SJCRH30 (cell line): ENCODE measurements at regions not wholly inside any gene's neighbourhood (a gene's known extent, or its start where the extent isn't known, plus 50 kb on each side); places are given as distances from the start of the nearest gene placed in this dataset.
"Not testable (repeated sequence)": the region's sequence is repeated elsewhere in the genome, so short reads cannot be mapped to it uniquely, and the experiment has no call there.

Experiments
- DNase-seq, 2 experiments: peaks; one replicate each; pipeline ENCODE4 v3.0.0-alpha.2; 2015 to 2020
- H3K27ac ChIP-seq: fragments of 250-450 bp; sonication (Bioruptor Pico); 2 replicates; pipeline ENCODE4 v1.5.1; 2020; ENCODE audit warnings: mild to moderate bottlenecking, moderate library complexity
- H3K27me3 ChIP-seq: fragments of 250-450 bp; sonication (Bioruptor Pico); 2 replicates; pipeline ENCODE4 v1.5.1; 2020; ENCODE audit warnings: mild to moderate bottlenecking, moderate library complexity
- H3K36me3 ChIP-seq: fragments of 250-450 bp; sonication (Bioruptor Pico); 2 replicates; pipeline ENCODE4 v1.5.1; 2020; ENCODE audit warnings: mild to moderate bottlenecking, moderate library complexity
- H3K4me1 ChIP-seq: fragments of 250-450 bp; sonication (Bioruptor Pico); 2 replicates; pipeline ENCODE4 v1.5.1; 2020; ENCODE audit warnings: mild to moderate bottlenecking, moderate library complexity
- H3K4me3 ChIP-seq: fragments of 250-450 bp; sonication (Bioruptor Pico); 2 replicates; pipeline ENCODE4 v1.5.1; 2020; ENCODE audit warnings: mild to moderate bottlenecking, moderate library complexity
- H3K9me3 ChIP-seq: fragments of 250-450 bp; sonication (Bioruptor Pico); replicated peaks from 2 replicates; pipeline ENCODE4 v1.5.1; 2020; ENCODE audit warnings: mild to moderate bottlenecking, moderate library complexity

- no peak overlapping the region for H3K4me3 ChIP-seq
- no peak for DNase-seq
Measured at GRCh38 chr10:62687230-62687748, 117.2 kb upstream of the ADO start.

GRCh38 chr10:62688971-62689700 lies 115.4 kb upstream of the ADO start:
- Histone ChIP-seq H3K27me3 (no peaks in the 10 kb centered on the region), H3K4me3 (no peak overlapping the region), H3K36me3 (no peaks in the 10 kb centered on the region), H3K27ac (no peak overlapping the region), H3K9me3 (no peaks in the 10 kb centered on the region), H3K4me1 (no peaks in the 10 kb centered on the region)
- DNase-seq: no peak

More at GRCh38 chr10:62687230-62687748, 117.2 kb upstream of the ADO start:
- Histone ChIP-seq H3K27ac (no peak overlapping the region), H3K27me3 (no peaks in the 10 kb centered on the region), H3K4me1 (no peaks in the 10 kb centered on the region), H3K9me3 (no peaks in the 10 kb centered on the region), H3K36me3 (no peaks in the 10 kb centered on the region)

- H3K4me1 ChIP-seq: no peaks in the 10 kb centered on the region
- H3K27ac ChIP-seq: no peak overlapping the region
- no peak for DNase-seq
- H3K4me3 ChIP-seq: no peak overlapping the region
- no peaks in the 10 kb centered on the region for H3K27me3 ChIP-seq
- no peaks in the 10 kb centered on the region for H3K9me3 ChIP-seq
- no peaks in the 10 kb centered on the region for H3K36me3 ChIP-seq
Measured at GRCh38 chr10:62689712-62690111, 114.8 kb upstream of the ADO start.

GRCh38 chr10:62690703-62691102 lies 113.8 kb upstream of the ADO start:
- Histone ChIP-seq H3K27ac (no peak overlapping the region), H3K4me3 (no peak overlapping the region), H3K9me3 (no peaks in the 10 kb centered on the region), H3K27me3 (no peaks in the 10 kb centered on the region), H3K36me3 (no peaks in the 10 kb centered on the region), H3K4me1 (no peaks in the 10 kb centered on the region)
- no peak for DNase-seq

DNA sequence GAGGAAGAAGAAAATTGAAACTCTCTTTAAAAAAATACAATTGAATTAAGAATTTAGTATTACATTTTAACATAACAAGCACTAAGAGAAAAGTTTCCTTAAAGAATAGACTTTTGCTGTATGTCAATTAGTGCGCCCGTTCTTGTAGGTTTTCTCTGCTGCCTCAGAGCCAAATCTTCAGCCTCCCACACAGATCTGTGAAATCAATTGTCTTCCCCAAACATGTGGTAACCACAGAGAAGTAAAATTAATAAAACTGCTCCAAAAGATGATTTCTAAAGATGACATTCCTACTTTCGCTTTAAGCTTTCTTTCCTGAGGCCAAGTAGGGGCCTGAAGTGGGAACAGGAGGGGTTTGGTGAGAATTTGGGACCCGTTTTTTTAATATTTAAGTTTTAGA lies 113.2 kb upstream of the ADO start:
- H3K4me1 ChIP-seq: no peaks in the 10 kb centered on the region
- no peaks in the 10 kb centered on the region for H3K36me3 ChIP-seq
- H3K4me3 ChIP-seq: no peak overlapping the region
- H3K27me3 ChIP-seq: no peaks in the 10 kb centered on the region
- H3K27ac ChIP-seq: no peak overlapping the region
- no peaks in the 10 kb centered on the region for H3K9me3 ChIP-seq
- DNase-seq: no peak

- H3K4me1 ChIP-seq: no peaks in the 10 kb centered on the region
- DNase-seq: no peak
Measured at GRCh38 chr10:62692085-62692484, 112.4 kb upstream of the ADO start.

GRCh38 chr10:62693306-62693705 lies 111.2 kb upstream of the ADO start:
- H3K36me3 ChIP-seq: no peaks in the 10 kb centered on the region
- DNase-seq: no peak
- no peak overlapping the region for H3K27ac ChIP-seq
- H3K4me1 ChIP-seq: no peaks in the 10 kb centered on the region
- no peak overlapping the region for H3K4me3 ChIP-seq
- no peaks in the 10 kb centered on the region for H3K27me3 ChIP-seq
- H3K9me3 ChIP-seq: no peaks in the 10 kb centered on the region

More at GRCh38 chr10:62692085-62692484, 112.4 kb upstream of the ADO start:
- H3K27me3 ChIP-seq: no peaks in the 10 kb centered on the region
- no peaks in the 10 kb centered on the region for H3K9me3 ChIP-seq
- no peaks in the 10 kb centered on the region for H3K36me3 ChIP-seq
- no peak overlapping the region for H3K27ac ChIP-seq
- H3K4me3 ChIP-seq: no peak overlapping the region

GRCh38 chr10:62694537-62695126 lies 109.9 kb upstream of the ADO start:
- Histone ChIP-seq H3K27me3 (no peaks in the 10 kb centered on the region), H3K4me3 (no peak overlapping the region), H3K27ac (no peak overlapping the region), H3K9me3 (no peaks in the 10 kb centered on the region; the same call in 1 of the 2 replicates), H3K36me3 (no peaks in the 10 kb centered on the region), H3K4me1 (no peaks in the 10 kb centered on the region)
- no peak for DNase-seq

DNA sequence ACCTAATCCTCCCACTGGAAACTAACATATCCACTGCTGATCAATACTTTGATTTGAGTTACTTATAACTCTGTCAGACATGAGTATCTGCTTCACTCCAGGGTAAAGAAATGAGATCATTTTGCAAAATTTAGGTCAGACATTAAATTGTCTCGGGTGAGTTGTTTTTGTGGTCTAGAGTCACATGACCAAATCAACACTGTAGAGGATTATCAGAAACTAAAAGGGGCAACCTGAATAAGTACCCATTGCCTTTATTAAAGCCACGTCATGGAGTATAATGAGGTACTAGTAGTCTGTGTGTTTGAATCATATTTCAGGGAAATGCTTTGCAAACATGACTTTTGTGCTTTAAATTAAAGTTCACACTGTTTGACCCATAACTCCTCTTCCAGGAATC lies 107.7 kb upstream of the ADO start:
- H3K27ac ChIP-seq: no peak overlapping the region
- H3K27me3 ChIP-seq: no peaks in the 10 kb centered on the region
- no peaks in the 10 kb centered on the region for H3K36me3 ChIP-seq
- no peaks in the 10 kb centered on the region for H3K4me1 ChIP-seq
- H3K4me3 ChIP-seq: no peak overlapping the region
- DNase-seq: no peak
- H3K9me3 ChIP-seq: no peaks in the 10 kb centered on the region; the same call in 1 of the 2 replicates

- Histone ChIP-seq H3K27ac (no peak overlapping the region), H3K36me3 (no peaks in the 10 kb centered on the region), H3K4me3 (no peak overlapping the region), H3K27me3 (no peaks in the 10 kb centered on the region), H3K4me1 (no peaks in the 10 kb centered on the region), H3K9me3 (no peaks in the 10 kb centered on the region; the same call in 1 of the 2 replicates)
- DNase-seq: no peak
Measured at GRCh38 chr10:62699148-62699547, 105.4 kb upstream of the ADO start.

DNA sequence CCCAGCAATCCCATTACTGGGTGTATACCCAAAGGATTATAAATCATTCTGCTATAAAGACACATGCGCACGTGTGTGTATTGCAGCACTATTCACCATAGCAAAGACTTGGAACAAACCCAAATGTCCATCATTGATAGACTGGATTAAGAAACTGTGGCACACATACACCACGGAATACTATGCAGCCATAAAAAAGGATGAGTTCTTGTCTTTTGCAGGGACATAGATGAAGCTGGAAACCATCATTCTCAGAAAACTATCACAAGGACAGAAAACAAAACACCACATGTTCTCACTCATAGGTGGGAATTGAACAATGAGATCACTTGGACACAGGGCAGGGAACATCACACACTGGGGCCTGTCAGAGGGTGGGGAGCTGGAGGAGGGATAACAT lies 100.4 kb upstream of the ADO start:
- H3K36me3 ChIP-seq, H3K4me1 ChIP-seq, H3K9me3 ChIP-seq, H3K4me3 ChIP-seq, H3K27me3 ChIP-seq, DNase-seq, H3K27ac ChIP-seq: not testable (repeated sequence)

GRCh38 chr10:62705789-62706188 lies 98.7 kb upstream of the ADO start:
- H3K4me3 ChIP-seq: no peak overlapping the region
- H3K9me3 ChIP-seq: no peaks in the 10 kb centered on the region
- no peak for DNase-seq
- H3K36me3 ChIP-seq: no peaks in the 10 kb centered on the region
- no peak overlapping the region for H3K27ac ChIP-seq
- H3K27me3 ChIP-seq: no peaks in the 10 kb centered on the region
- H3K4me1 ChIP-seq: no peaks in the 10 kb centered on the region

DNA sequence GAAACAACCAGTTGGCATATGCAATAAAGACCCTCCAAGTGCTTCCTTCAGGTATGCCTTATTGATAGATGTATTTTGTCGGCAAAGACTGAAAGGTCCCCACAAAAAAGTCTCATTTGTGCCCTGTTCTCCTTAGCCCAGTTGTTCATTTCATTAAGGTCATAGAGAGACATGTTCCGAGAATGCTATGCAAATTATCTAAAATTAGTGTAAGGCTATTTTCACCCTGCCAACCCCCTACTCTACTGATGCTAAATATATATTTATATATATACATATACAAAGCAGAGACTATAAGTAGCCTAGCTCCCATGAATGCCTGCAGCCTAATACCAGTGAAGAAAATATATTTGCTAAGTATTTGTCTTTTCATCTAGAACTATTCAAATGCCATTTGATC lies 96.7 kb upstream of the ADO start:
- Histone ChIP-seq H3K27ac (no peak overlapping the region), H3K27me3 (no peaks in the 10 kb centered on the region), H3K36me3 (no peaks in the 10 kb centered on the region), H3K9me3 (no peaks in the 10 kb centered on the region), H3K4me3 (no peak overlapping the region), H3K4me1 (no peaks in the 10 kb centered on the region)
- no peak for DNase-seq

DNA sequence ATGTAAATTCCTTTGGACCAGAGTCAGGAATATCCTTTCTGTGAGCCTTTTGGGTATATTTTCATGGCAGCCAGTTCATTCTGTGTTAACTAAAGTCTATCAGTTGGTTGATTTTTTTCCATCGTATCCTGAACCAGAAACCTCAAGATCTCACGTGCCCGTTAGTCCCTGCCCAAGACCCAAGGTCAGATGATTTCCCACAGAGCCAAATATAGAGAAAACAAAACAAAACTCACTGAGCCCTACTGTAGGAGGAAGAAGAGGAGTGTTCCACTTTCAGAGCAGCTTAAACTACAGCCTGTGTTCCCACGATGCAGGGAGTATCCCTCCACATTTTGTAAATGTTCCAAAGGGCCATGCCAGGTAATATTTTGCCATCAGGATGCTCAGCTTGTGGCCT lies 96.0 kb upstream of the ADO start:
- DNase-seq: no peak
- Histone ChIP-seq H3K27ac (no peak overlapping the region), H3K4me3 (no peak overlapping the region), H3K36me3 (no peaks in the 10 kb centered on the region), H3K27me3 (no peaks in the 10 kb centered on the region), H3K9me3 (no peaks in the 10 kb centered on the region), H3K4me1 (no peaks in the 10 kb centered on the region)

DNA sequence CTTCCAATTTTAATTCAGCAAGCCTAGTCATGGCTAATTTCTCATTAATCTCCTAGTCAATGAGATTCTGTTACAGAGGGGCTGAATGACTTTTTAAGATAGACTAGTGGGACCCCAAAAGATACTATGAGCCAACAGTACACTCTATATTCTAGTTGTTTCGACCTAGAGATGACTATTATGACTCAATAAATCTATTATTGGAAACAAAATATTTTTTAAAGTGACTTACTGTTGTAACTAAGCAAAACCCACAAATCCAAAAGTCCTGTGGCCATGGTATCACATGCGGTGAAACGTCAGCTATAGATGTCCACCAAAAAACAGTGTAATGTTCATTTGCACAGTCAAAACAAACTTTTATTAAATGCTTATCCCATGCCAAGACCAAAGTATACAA lies 95.3 kb upstream of the ADO start:
- Histone ChIP-seq H3K36me3 (no peaks in the 10 kb centered on the region), H3K27me3 (no peaks in the 10 kb centered on the region), H3K4me3 (no peak overlapping the region), H3K27ac (no peak overlapping the region), H3K4me1 (no peaks in the 10 kb centered on the region), H3K9me3 (no peaks in the 10 kb centered on the region)
- DNase-seq: no peak

DNA sequence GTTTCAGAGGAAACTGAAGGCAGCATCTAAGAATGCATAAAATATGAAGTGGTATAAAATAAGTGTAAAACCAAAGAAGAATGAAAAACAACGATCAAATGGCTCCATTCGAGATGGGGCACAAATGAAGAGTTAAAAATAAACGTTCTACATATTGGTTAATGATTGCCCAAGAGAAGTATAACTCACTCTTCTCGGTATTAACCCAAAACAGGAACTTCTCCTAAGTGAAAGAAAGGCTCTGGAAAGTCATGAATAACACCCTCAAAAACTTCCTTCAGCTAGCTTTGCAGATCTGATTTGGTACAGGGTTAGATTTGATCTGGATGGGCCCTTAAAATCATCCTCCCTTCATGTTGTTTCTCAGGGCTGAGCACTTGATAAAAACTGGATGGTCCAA lies 94.3 kb upstream of the ADO start:
- Histone ChIP-seq H3K36me3 (no peaks in the 10 kb centered on the region), H3K4me1 (no peaks in the 10 kb centered on the region), H3K27me3 (no peaks in the 10 kb centered on the region), H3K9me3 (no peaks in the 10 kb centered on the region), H3K27ac (no peak overlapping the region), H3K4me3 (no peak overlapping the region)
- no peak for DNase-seq
